GM18951 (cell line): ENCODE measurements at regions not wholly inside any gene's neighbourhood (a gene's known extent, or its start where the extent isn't known, plus 50 kb on each side); places are given as distances from the start of the nearest gene placed in this dataset.

Experiments used
- POLR2A ChIP-seq: IDR thresholded peaks from 4 replicates; pipeline ENCODE4 v1.6.1; 2011; ENCODE audit warnings: mild to moderate bottlenecking; ENCODE audit not compliant: insufficient read length, insufficient read depth; ENCODE audit errors: extremely low read depth
- in situ Hi-C: fragments of 300-500 bp; cut with MboI; formaldehyde crosslinking; loops from one replicate; pipeline ENCODE4 v1.12.0; 2022; ENCODE audit warnings: low sequenced_read_pairs, mixed read lengths, inconsistent platforms; ENCODE audit not compliant: unreplicated experiment

DNA sequence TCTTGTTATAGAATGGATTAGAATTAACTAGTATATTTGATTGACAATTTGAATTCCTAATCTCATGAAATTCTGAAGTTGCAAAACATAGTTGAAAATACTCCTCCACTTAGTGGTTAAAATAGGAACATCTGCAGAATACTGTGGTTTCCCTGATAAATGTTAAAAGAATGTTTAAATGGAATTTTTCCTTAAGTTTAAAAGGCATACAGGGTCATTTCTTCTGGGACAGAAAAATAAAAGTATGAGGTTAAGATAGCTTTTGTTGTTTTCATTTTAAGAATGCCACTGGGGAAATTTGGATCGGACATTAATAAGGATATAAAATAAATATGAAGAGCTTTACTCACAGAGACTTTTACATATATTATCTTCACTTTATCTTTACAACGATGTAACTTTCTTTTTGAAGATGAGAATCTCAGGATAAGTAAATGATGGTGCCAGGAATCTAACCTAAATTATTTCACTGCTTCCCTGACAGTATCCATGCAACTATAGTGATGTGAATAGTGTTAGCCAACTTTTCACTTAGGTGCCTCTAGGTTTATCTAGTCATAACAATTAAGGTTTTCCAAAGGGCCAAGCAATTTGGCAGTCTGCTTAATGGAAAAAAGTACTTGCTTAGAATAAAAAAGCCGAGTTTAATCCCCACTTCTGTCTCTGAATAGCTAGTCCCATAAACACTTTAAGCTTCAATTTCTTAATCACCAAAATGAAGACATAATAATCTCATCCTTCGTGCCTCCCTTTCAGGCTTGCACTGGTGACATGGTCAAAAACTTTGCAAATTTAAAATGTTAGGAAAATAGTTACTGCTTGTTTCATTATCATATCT lies 151.8 kb upstream of the STK17B start:
- in situ Hi-C loops = no loop called here
- no peak for TF ChIP-seq POLR2A

DNA sequence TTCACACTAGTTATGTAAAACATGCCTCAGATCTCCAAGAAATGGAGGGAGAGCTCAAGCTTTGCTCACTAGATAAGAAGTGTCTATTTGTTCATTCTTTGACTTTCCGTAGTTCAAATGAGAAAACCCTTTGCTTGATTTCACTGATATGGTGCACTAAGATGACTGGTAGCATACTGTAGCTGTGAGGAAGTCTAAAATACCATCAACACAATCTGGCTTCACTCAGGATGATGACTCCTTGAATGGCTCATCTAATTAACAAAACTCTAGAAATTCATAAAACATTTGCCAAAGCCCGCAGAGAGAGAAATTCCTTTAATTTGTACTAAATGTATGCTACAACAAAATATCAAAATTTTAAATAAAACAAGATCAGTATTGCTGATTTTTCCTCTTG lies 152.8 kb upstream of the STK17B start:
- no peak for TF ChIP-seq POLR2A
- in situ Hi-C loops = no loop called here

DNA sequence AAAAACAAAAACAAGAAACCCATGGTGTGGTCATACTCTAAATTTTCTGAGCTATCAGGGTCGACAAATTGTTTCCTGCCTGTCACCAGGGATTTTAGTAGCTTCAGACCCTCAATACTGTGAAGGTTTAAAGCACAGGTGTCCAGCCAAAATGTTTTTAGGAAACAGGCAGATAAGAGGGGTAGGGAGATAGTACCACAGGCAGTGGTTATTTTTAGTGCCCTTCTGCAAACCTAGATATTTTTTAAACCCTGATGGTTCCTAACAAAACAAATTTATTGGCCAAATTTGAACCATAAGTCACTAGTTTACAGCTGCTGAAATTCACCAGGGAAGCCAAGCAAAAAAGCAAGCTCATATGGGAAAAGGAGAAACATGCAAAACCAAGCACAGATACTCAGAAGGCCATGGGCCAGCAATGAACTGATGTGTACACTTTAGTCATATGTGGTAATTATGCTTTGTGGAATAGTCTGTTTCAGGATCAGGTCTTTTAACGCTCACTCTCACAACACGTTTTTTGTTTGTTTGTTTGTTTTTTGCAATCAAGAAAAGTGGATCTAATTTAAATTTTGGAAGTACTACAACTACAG lies 156.8 kb upstream of the STK17B start:
- TF ChIP-seq POLR2A = no peak
- in situ Hi-C loops = no loop called here

DNA sequence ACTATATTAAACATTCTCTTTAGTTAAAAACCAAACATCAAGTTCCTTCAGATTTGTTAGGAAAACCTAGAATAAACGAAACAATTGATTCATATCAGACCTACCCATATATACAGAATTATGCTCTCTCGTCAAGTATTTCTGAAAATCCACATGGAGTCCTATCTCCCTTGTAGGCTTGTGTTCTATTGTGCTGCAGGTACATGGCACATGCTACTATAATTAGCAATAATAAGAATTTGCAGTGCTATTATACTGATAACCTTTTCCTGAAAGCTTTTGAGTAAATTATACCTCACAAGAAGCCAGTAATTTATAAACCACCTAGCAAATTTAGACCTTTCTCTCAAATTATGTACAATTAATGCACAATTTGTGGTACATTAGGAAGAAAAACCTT lies 158.6 kb upstream of the STK17B start:
- TF ChIP-seq POLR2A = no peak
- in situ Hi-C loops = no loop called here

DNA sequence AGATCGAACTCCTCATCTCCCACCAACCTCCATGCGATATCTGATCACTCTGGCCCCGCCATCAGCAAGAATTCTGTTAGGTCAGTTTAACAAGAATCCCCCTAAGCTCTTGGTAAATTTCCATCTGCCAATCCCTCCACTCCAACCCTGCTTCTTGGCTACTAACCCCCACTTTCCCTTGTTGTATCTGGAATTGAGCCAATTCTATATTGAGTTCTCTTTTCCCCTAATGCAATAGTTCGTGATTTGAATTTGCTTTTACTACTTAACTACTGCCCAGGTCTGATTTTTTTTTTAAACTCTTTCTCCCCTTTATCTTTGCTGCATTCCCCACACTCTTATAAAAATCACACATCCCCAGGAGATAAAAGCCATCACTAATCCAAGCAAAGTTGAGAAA lies 159.3 kb upstream of the STK17B start:
- TF ChIP-seq POLR2A = no peak
- in situ Hi-C loops = no loop called here

DNA sequence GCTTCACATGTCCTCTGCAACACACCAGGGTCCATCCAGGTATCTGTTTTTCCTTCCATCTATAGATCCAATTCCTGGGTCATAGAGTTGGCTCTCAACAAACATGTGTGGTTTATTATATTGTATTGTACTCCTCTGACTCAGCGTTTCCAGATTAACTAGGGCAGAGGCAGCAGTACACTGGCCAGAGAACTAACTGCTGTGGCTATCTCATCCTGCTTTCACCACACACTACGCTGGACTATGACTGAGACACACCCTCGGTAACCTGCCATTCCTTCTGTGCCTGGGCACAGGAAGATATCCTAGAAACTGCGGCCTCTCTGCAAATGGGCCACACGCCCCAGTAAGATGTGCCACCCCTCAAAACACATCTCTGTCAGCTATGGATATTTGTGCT lies 159.8 kb upstream of the STK17B start:
- in situ Hi-C loops = no loop called here
- TF ChIP-seq POLR2A = no peak

DNA sequence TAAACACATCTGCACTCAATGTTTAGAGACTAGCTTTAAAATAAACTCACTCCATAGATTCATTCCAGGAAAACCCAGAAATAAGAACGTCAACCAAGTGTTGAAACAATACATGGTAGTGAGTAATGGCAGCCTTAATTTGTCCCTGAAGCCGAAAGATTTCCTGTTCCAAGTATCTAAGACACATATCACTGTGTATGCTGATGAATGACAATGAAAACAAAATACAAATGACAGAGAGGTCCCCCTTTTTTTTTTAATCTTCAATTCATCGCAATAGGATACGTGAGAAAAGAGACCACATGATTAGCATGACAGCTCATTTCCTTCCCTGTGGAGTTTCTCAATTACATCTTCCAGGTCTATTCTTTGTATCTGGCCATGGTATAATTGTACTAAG lies 160.5 kb upstream of the STK17B start:
- in situ Hi-C loops = no loop called here
- no peak for TF ChIP-seq POLR2A

DNA sequence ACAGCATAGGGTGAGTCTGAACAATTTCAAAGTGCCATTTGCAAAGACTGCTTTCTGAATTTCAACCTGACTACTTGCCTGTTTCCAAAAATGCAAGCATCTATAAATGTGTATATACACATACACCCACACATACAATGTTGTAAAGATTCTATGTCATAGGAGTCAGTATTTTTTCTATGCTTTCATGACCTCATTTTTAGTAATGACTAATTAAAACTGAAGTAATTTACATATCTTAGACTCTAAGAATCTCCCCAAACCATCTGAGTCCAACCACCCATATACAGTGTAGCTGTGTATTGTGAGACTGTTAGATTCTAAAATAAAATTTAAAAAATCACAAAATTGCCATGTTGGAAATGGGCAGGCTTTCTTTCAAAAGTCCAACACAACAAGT lies 162.0 kb upstream of the STK17B start:
- in situ Hi-C loops = no loop called here
- TF ChIP-seq POLR2A = no peak

DNA sequence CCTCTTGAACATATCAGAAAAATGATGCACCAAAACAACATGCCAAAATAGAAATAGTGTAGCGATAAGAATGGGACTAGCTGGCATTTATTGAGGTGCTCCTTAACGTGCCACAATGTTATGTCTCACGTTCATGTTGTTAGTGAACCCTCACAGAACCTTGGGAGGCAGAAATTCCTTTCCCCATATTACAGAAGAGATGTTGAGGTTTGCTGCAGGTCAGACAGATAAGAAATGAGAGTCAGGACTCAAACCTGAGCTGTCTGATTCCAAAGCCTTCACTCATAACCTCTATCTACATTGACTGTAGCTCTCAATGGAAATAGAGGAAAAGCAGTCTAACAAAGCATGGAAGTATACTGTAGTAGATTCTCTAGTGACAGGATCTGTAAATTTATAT lies 163.3 kb upstream of the STK17B start:
- TF ChIP-seq POLR2A = no peak
- in situ Hi-C loops = no loop called here

DNA sequence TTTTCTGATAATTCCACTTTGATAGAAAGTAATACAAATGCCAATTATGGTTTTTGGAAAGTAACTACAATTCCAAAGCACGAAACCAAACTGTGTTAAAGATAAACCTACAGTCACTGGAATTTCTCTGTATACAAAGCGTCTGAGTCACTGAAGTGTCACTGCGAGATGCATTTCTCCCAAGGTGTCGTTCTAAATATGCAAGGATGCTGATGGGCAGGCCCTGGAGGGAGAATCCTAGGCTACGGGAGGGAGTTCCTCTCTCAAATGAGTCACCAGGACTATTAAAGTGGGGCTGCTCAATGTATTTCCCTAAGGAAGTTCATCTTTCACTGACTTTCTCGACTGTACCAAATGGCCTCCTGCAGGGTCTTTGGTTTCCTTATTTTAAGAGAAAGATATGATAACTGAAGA lies 163.8 kb upstream of the STK17B start:
- in situ Hi-C loops = no loop called here

DNA sequence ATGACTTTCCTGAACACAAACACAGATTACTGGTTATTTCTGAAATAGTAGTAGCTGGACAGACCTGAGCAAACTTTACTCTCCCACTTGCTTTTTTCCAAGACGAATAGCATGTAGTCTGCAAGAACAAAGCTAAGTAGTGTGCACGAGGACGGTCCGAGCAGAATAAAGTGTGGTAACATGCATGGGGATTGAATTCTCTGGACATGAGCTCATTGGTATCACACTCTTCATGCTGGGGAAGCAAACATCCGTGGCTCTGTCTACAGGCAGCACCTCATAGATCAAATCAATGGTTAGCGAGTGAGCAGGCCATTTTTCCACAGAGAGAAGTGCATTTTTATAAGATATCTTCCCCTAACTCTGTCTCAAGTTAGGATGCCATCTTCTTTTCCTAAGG lies 164.8 kb upstream of the STK17B start:
- TF ChIP-seq POLR2A = no peak
- in situ Hi-C loops = no loop called here

More for the DNA sequence above, 163.8 kb upstream of the STK17B start:
- TF ChIP-seq POLR2A = no peak

DNA sequence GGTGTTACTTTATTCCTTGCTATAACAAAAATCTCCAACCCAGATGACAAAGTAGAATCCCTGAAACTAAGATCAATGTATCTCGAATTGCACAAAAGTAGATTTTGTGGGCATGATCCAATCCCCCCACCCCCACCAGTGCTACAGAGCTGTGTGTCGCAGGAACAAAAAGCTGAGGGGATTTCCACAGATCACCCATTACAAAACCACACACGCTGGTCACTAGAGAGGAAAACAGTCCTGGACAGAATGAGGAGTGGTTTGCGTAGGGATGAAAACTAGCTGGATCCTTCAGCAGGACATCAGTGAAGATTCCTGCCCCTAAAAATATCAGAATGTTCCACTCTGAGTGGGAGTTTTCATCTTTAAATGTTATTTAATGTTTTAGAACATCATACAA lies 165.3 kb upstream of the STK17B start:
- TF ChIP-seq POLR2A = no peak
- in situ Hi-C loops = no loop called here

DNA sequence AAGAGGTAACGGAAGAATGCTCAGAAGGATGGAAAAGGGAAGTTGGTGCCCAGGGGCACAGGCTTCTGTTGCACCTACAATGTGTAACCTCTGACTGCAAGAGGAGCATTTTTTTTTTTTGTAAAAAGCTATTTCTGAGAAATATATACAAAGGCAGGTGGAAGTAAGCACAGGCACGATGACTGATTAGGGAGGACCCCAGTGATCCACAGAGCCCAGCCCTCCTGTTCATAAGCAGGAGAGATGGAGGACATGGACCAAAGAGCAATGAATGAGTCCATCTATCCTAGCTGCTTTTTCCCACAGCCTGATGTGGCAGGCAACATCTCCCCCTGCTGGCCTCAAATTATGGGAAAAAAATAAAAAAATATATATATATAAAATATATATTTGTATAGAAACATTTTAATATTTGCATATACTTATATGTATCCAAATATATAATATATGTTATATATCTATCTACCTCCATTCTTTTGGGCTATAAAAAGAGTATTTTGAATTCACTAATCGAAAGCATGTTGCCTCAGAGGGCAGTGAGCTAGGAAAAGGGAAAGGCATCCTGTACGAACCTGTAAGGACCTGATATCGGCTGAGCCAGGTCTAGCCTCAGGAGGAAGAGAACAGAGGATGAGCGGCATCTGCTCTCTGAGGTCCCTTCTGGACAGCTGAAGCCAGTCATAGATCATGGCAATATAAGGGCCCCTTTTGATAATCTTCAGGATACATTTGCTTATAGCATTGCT lies 166.0 kb upstream of the STK17B start:
- in situ Hi-C loops = no loop called here

DNA sequence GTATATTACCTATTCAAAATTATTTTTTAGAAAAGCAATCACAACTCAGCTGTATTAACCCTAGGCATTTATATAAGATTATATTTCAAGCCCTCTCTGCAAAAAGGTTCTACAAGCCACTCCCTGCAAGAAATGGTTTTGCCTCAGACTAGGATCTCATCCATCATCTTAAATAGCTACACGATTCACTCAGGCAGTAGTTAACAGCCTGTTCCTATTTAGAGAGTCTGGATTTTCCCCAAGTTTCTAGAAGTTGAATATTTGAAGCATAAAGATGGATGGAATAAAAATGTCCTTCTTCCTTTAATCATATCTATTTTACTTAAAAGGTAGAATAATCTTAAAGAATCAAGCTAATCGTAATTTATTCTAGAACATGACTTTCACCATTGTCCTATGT lies 167.1 kb upstream of the STK17B start:
- no peak for TF ChIP-seq POLR2A
- in situ Hi-C loops = no loop called here

More for the DNA sequence above, 166.0 kb upstream of the STK17B start:
- TF ChIP-seq POLR2A = no peak

DNA sequence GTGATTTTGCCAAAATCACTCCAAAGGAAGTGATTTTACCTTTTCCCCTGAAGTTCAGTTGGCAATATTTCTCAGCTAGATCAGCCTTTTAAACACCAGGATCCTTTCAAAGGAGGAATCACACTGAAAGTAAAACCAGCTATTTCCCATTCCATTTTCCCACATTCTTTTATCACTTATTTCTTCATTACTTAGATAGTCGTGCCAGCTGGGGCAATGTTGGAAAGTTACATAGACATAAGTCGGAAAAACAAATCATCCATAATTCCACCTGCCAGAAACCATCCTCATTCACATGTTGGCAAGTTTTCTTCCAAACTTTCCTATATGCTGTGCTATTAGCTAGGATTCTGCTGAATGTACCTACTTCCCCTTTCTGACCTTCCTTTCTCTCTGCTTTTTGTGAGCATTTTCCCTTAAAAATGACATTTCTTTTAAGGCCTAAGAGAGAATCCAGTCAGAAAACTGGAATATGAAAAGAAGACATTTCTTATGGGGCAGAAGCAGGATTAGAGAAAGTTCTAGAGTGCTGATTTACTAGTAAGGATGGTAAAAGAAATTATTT lies 170.0 kb upstream of the STK17B start:
- no peak for TF ChIP-seq POLR2A
- in situ Hi-C loops = no loop called here
